Mesenchymal stem cell (in vitro differentiated cells and primary cell): ENCODE measurements at regions not wholly inside any gene's neighbourhood (a gene's known extent, or its start where the extent isn't known, plus 50 kb on each side); places are given as distances from the start of the nearest gene placed in this dataset.

Experiments
- DNase-seq: peaks from one replicate; pipeline ENCODE4 v3.0.0-alpha.2; 2013
- H2AFZ ChIP-seq: one replicate; pipeline ENCODE4 v1.6.1; 2013; ENCODE audit warnings: low read depth, mild to moderate bottlenecking, control low read depth, inconsistent platforms, low read length, moderate library complexity
- H2AK5ac ChIP-seq: 2 replicates; pipeline ENCODE4 v1.6.1; 2013; ENCODE audit warnings: low read length, moderate library complexity, mild to moderate bottlenecking, inconsistent platforms; ENCODE audit not compliant: severe bottlenecking
- H2BK120ac ChIP-seq: one replicate; pipeline ENCODE4 v1.6.1; 2013; ENCODE audit warnings: low read depth, mild to moderate bottlenecking, inconsistent platforms, low read length, moderate library complexity
- H2BK12ac ChIP-seq, 2 experiments: one replicate each; pipeline ENCODE4 v1.6.1; 2013; ENCODE audit warnings: inconsistent platforms in 2 of 2, low read length in 2 of 2, mild to moderate bottlenecking in 2 of 2, moderate library complexity in 2 of 2, control low read depth in 1 of 2
- H2BK15ac ChIP-seq: one replicate; pipeline ENCODE4 v1.6.1; 2013; ENCODE audit warnings: mild to moderate bottlenecking, low read depth, inconsistent platforms; ENCODE audit not compliant: poor library complexity, severe bottlenecking
- H2BK5ac ChIP-seq: 2 replicates; pipeline ENCODE4 v1.6.1; 2013; ENCODE audit warnings: low read depth, mild to moderate bottlenecking, low read length, control low read depth, inconsistent platforms; ENCODE audit not compliant: poor library complexity, severe bottlenecking
- H3K14ac ChIP-seq, 2 experiments: one replicate each; pipeline ENCODE4 v1.6.1; 2013; ENCODE audit warnings: inconsistent platforms in 2 of 2, low read length in 2 of 2, control low read depth in 1 of 2, mild to moderate bottlenecking in 1 of 2, moderate library complexity in 1 of 2
- H3K18ac ChIP-seq, 2 experiments: one replicate each; pipeline ENCODE4 v1.6.1; 2013; ENCODE audit warnings: inconsistent platforms in 2 of 2, low read length in 2 of 2, control low read depth in 1 of 2, low read depth in 1 of 2, mild to moderate bottlenecking in 1 of 2
- H3K23ac ChIP-seq, 2 experiments: one replicate each; pipeline ENCODE4 v1.6.1; 2013; ENCODE audit warnings: inconsistent platforms in 2 of 2, low read length in 2 of 2, mild to moderate bottlenecking in 2 of 2, moderate library complexity in 2 of 2, control low read depth in 1 of 2
- H3K27ac ChIP-seq: 2 replicates; pipeline ENCODE4 v1.5.1; 2013; ENCODE audit warnings: mild to moderate bottlenecking, moderate library complexity, low read length, control low read depth, inconsistent platforms; ENCODE audit not compliant: poor library complexity, severe bottlenecking
- H3K27me3 ChIP-seq, 2 experiments: 2 replicates each; pipeline versions ENCODE4 v1.6.1 to v1.7.0; 2013; ENCODE audit warnings: low read length in 2 of 2, mild to moderate bottlenecking in 2 of 2, moderate library complexity in 2 of 2, control low read depth in 1 of 2, inconsistent platforms in 1 of 2; ENCODE audit not compliant: control insufficient read depth in 1 of 2, insufficient read depth in 1 of 2
- H3K36me3 ChIP-seq, 2 experiments: 2 replicates each; pipeline versions ENCODE4 v1.6.1 to v1.7.0; 2013; ENCODE audit warnings: low read length in 2 of 2, control low read depth in 1 of 2, inconsistent platforms in 1 of 2, low read depth in 1 of 2, mild to moderate bottlenecking in 1 of 2; ENCODE audit not compliant: insufficient read depth in 2 of 2, control insufficient read depth in 1 of 2
- H3K4ac ChIP-seq, 2 experiments: one replicate each; pipeline ENCODE4 v1.6.1; 2013; ENCODE audit warnings: inconsistent platforms in 2 of 2, low read length in 2 of 2, mild to moderate bottlenecking in 2 of 2, moderate library complexity in 2 of 2, control low read depth in 1 of 2, low read depth in 1 of 2
- H3K4me1 ChIP-seq: 2 replicates; pipeline ENCODE4 v1.6.1; 2013; ENCODE audit warnings: low read depth, low read length, control low read depth; ENCODE audit not compliant: control insufficient read depth, insufficient read depth
- H3K4me2 ChIP-seq: 2 replicates; pipeline ENCODE4 v1.6.1; 2013; ENCODE audit warnings: low read length, mild to moderate bottlenecking, inconsistent platforms; ENCODE audit not compliant: poor library complexity, severe bottlenecking
- H3K4me3 ChIP-seq, 2 experiments: 2 replicates each; pipeline versions ENCODE4 v1.5.1 to v1.7.0; 2013; ENCODE audit warnings: low read length in 2 of 2, mild to moderate bottlenecking in 2 of 2, control low read depth in 1 of 2, low read depth in 1 of 2; ENCODE audit not compliant: insufficient read depth in 1 of 2
- H3K79me1 ChIP-seq: replicated peaks from 2 replicates; pipeline ENCODE4 v1.6.1; 2013; ENCODE audit warnings: mild to moderate bottlenecking, control low read depth, low read length, inconsistent platforms; ENCODE audit not compliant: poor library complexity, severe bottlenecking
- H3K9ac ChIP-seq: 2 replicates; pipeline ENCODE4 v1.7.0; 2013; ENCODE audit warnings: mild to moderate bottlenecking, low read length, moderate library complexity
- H3K9me3 ChIP-seq: 2 replicates; pipeline ENCODE4 v1.7.0; 2013; ENCODE audit warnings: mild to moderate bottlenecking, low read length; ENCODE audit not compliant: control insufficient read depth
- H4K8ac ChIP-seq: one replicate; pipeline ENCODE4 v1.6.1; 2013; ENCODE audit warnings: inconsistent platforms, mild to moderate bottlenecking, low read length, moderate library complexity
- H4K91ac ChIP-seq: one replicate; pipeline ENCODE4 v1.6.1; 2013; ENCODE audit warnings: mild to moderate bottlenecking, low read length, inconsistent platforms
- WGBS: methylation state at CpG from one replicate; pipeline ENCODE4 v1.1.7; 2013; ENCODE audit warnings: mixed read lengths; 5-methylcytosine and 5-hydroxymethylcytosine counted together

- H4K91ac ChIP-seq: no peak overlapping the region
- H3K4me2 ChIP-seq: no peak overlapping the region
- no peak overlapping the region for H2BK120ac ChIP-seq
- no peak overlapping the region for H2BK15ac ChIP-seq
- H3K4ac ChIP-seq: no peak overlapping the region
- no peak overlapping the region for H2BK12ac ChIP-seq
- no peak overlapping the region for H3K14ac ChIP-seq
- H2BK5ac ChIP-seq: no peak overlapping the region
- no peak for DNase-seq
- H3K27me3 ChIP-seq: no peaks in the 10 kb centered on the region
- H3K18ac ChIP-seq: no peak overlapping the region
- H3K23ac ChIP-seq: no peak overlapping the region
- no peaks in the 10 kb centered on the region for H3K36me3 ChIP-seq
- no peaks in the 10 kb centered on the region for H3K79me1 ChIP-seq
- H3K9ac ChIP-seq: no peak overlapping the region
- no peak overlapping the region for H4K8ac ChIP-seq
- no peak overlapping the region for H3K27ac ChIP-seq
- H2AK5ac ChIP-seq: no peak overlapping the region
- no peak overlapping the region for H3K4me3 ChIP-seq
- H3K4me1 ChIP-seq: no peaks in the 10 kb centered on the region
- H2AFZ ChIP-seq: no peak overlapping the region
- no peaks in the 10 kb centered on the region for H3K9me3 ChIP-seq
Measured at GRCh38 chr5:56289602-56289987, 56.5 kb upstream of the ANKRD55 start.

- Histone ChIP-seq H4K8ac (no peak overlapping the region), H3K36me3 (no peaks in the 10 kb centered on the region), H3K9ac (no peak overlapping the region), H2BK5ac (no peak overlapping the region), H3K27me3 (no peaks in the 10 kb centered on the region), H3K27ac (no peak overlapping the region), H2BK120ac (no peak overlapping the region), H3K14ac (no peak overlapping the region), H3K18ac (no peak overlapping the region), H3K4me1 (no peaks in the 10 kb centered on the region), H3K9me3 (no peaks in the 10 kb centered on the region), H3K23ac (no peak overlapping the region), H3K4me3 (no peak overlapping the region), H3K79me1 (no peaks in the 10 kb centered on the region), H3K4me2 (no peak overlapping the region), H3K4ac (no peak overlapping the region), H2BK15ac (no peak overlapping the region), H2AFZ (no peak overlapping the region), H4K91ac (no peak overlapping the region), H2BK12ac (peak overlapping the region in 1 of 2 experiments; percentile 54), H2AK5ac (no peak overlapping the region)
- 96% methylated on average over 3 of the region's 4 CpGs for WGBS
- DNase-seq: no peak
Measured at GRCh38 chr5:56288873-56289601, 55.9 kb upstream of the ANKRD55 start.

GRCh38 chr5:56286015-56286884 is 53.1 kb upstream of the ANKRD55 start:
- Histone ChIP-seq H3K4me1 (peaks cover 3% of the 10 kb centered on the region), H2BK120ac (no peak overlapping the region)
- WGBS: 81% methylated on average over 2 of the region's 2 CpGs

GRCh38 chr5:56282951-56283350 is 49.8 kb upstream of the ANKRD55 start:
- Histone ChIP-seq H2BK15ac (no peak overlapping the region), H2BK5ac (no peak overlapping the region), H2BK12ac (peak overlapping the region; percentile 57 to 90), H4K8ac (no peak overlapping the region), H3K4me1 (peaks cover 13% of the 10 kb centered on the region), H3K4me2 (no peak overlapping the region), H3K14ac (no peak overlapping the region), H4K91ac (peak overlapping the region; percentile 83), H3K4ac (peak overlapping the region; percentile 15 to 20), H2AK5ac (peak overlapping the region; percentile 5), H2AFZ (no peak overlapping the region), H3K9ac (no peak overlapping the region), H2BK120ac (peak overlapping the region; percentile 73), H3K4me3 (no peak overlapping the region), H3K27me3 (no peaks in the 10 kb centered on the region), H3K23ac (no peak overlapping the region), H3K27ac (no peak overlapping the region), H3K79me1 (no peaks in the 10 kb centered on the region), H3K18ac (peak overlapping the region; percentile 1 to 57), H3K9me3 (no peaks in the 10 kb centered on the region), H3K36me3 (no peaks in the 10 kb centered on the region)
- DNase-seq: no peak
- 91% methylated on average over 2 of the region's 2 CpGs for WGBS

More at GRCh38 chr5:56286015-56286884, 53.1 kb upstream of the ANKRD55 start:
- no peak overlapping the region for H3K4me3 ChIP-seq
- H2BK12ac ChIP-seq: peak overlapping the region in 1 of 2 experiments; percentile 57
- H4K91ac ChIP-seq: no peak overlapping the region
- H3K23ac ChIP-seq: no peak overlapping the region
- H3K4ac ChIP-seq: no peak overlapping the region
- H3K36me3 ChIP-seq: no peaks in the 10 kb centered on the region
- no peak overlapping the region for H3K14ac ChIP-seq
- DNase-seq: no peak
- no peaks in the 10 kb centered on the region for H3K9me3 ChIP-seq
- peak overlapping the region in 1 of 2 experiments; percentile 41 for H3K18ac ChIP-seq
- H2BK15ac ChIP-seq: no peak overlapping the region
- H3K9ac ChIP-seq: no peak overlapping the region
- H3K4me2 ChIP-seq: no peak overlapping the region
- H3K27me3 ChIP-seq: no peaks in the 10 kb centered on the region
- H2BK5ac ChIP-seq: no peak overlapping the region
- H3K27ac ChIP-seq: no peak overlapping the region
- no peaks in the 10 kb centered on the region for H3K79me1 ChIP-seq
- H2AK5ac ChIP-seq: no peak overlapping the region
- no peak overlapping the region for H2AFZ ChIP-seq
- no peak overlapping the region for H4K8ac ChIP-seq
